Prostate gland (tissue), 2 donors: ENCODE measurements at regions not wholly inside any gene's neighbourhood (a gene's known extent, or its start where the extent isn't known, plus 50 kb on each side); places are given as distances from the start of the nearest gene placed in this dataset.

Experiments
- DNase-seq: peaks from one replicate; pipeline ENCODE4 v3.0.0-alpha.2; 2019; ENCODE audit warnings: low spot score
- H3K27ac ChIP-seq, 2 donors: fragments of 200-600 bp; sonication (generic); 2 replicates each; pipeline ENCODE4 v1.5.1; 2017 to 2019
- H3K27me3 ChIP-seq: fragments of 200-600 bp; sonication (generic); replicated peaks from 2 replicates; pipeline ENCODE4 v1.5.1; 2019; ENCODE audit not compliant: insufficient read depth
- H3K36me3 ChIP-seq, 2 donors: fragments of 200-600 bp; sonication (generic); 1 replicate in 1 of 2; 2 replicates in 1 of 2; pipeline versions ENCODE4 v1.5.1 to v1.8.1; 2017 to 2019
- H3K4me1 ChIP-seq: fragments of 200-600 bp; sonication (generic); replicated peaks from 2 replicates; pipeline ENCODE4 v1.5.1; 2019
- H3K4me3 ChIP-seq, 2 donors: fragments of 200-600 bp; sonication (generic); 2 replicates each; pipeline ENCODE4 v1.5.1; 2017 to 2019
- H3K9me3 ChIP-seq: fragments of 200-600 bp; sonication (generic); 2 replicates; pipeline ENCODE4 v1.5.1; 2017
- CTCF ChIP-seq, 4 experiments: fragments of 200-600 bp in 2 of 4; fragments of 450-650 bp in 2 of 4; sonication (generic) in 2 of 4; IDR thresholded peaks; 1 replicate in 3 of 4; 2 replicates in 1 of 4; pipeline ENCODE4 v1.5.1; 2016 to 2019; ENCODE audit warnings: antibody characterized with exemption in 4 of 4, mild to moderate bottlenecking in 2 of 4, moderate library complexity in 2 of 4
- POLR2A ChIP-seq: fragments of 450-650 bp; IDR thresholded peaks from one replicate; pipeline ENCODE4 v1.6.1; 2016; ENCODE audit warnings: antibody characterized with exemption, mild to moderate bottlenecking
- POLR2AphosphoS5 ChIP-seq: sonication (generic); formaldehyde crosslinking; IDR thresholded peaks from one replicate; pipeline ENCODE4 v1.6.1; 2017; ENCODE audit warnings: antibody characterized with exemption
- WGBS: methylation state at CpG from one replicate; pipeline ENCODE4 v1.1.5; 2018; 5-methylcytosine and 5-hydroxymethylcytosine counted together
- intact Hi-C: fragments of 100-400 bp; cut with DNase I; formaldehyde crosslinking; loops from one replicate; pipeline ENCODE4 v1.14.2; 2022

- intact Hi-C loops: loop anchor here (2.0 to 10.0 kb wide), 6 partner anchors 42 to 587 kb away; partner anchors contain the start of gene MGST2
- H3K27me3 ChIP-seq: no peaks in the 10 kb centered on the region
- TF ChIP-seq POLR2A (no peak), POLR2AphosphoS5 (peak; percentile 39)
- WGBS: 51% methylated on average over 2 of the region's 2 CpGs
- DNase-seq: peak; percentile 6
- no peaks in the 10 kb centered on the region for H3K9me3 ChIP-seq
- H3K4me3 ChIP-seq: no peak overlapping the region
- H3K27ac ChIP-seq: peak overlapping the region; percentile 91 to 96
- no peaks in the 10 kb centered on the region for H3K36me3 ChIP-seq
- peaks cover 16% of the 10 kb centered on the region for H3K4me1 ChIP-seq
These were observed 100.8 kb upstream of the MAML3 start for GRCh38 chr4:140254651-140255299.

- Histone ChIP-seq H3K4me3 (peak overlapping the region in 1 of 2 donors; percentile 64), H3K27ac (peak overlapping the region; percentile 91 to 96), H3K9me3 (no peaks in the 10 kb centered on the region), H3K27me3 (no peaks in the 10 kb centered on the region), H3K36me3 (no peaks in the 10 kb centered on the region), H3K4me1 (peaks cover 16% of the 10 kb centered on the region)
- no peak for DNase-seq
- TF ChIP-seq POLR2AphosphoS5 (no peak), CTCF (IDR thresholded peaks at IDR 0.05) (no peak), POLR2A (no peak)
- intact Hi-C loops: loop anchor here (1.0 to 10.0 kb wide), 8 partner anchors 43 to 586 kb away; partner anchors contain the start of genes MAML3 and MGST2
- 24% methylated on average over 8 of the region's 8 CpGs for WGBS
These were observed 99.6 kb upstream of the MAML3 start for GRCh38 chr4:140253556-140254027.

GRCh38 chr4:140252742-140253555, 99.0 kb upstream of the MAML3 start:
- Histone ChIP-seq H3K9me3 (no peaks in the 10 kb centered on the region), H3K36me3 (no peaks in the 10 kb centered on the region), H3K27ac (peak overlapping the region; percentile 91 to 96), H3K4me1 (peaks cover 16% of the 10 kb centered on the region), H3K27me3 (no peaks in the 10 kb centered on the region), H3K4me3 (peak overlapping the region; percentile 43 to 64)
- TF ChIP-seq CTCF (IDR thresholded peaks at IDR 0.05): peak; percentile 79 to 98 (median 88)
- TF ChIP-seq POLR2AphosphoS5: peak; percentile 15
- no peak for TF ChIP-seq POLR2A
- intact Hi-C loops: loop anchor here (1.0 to 10.0 kb wide), 7 partner anchors 72 to 586 kb away; partner anchors contain the start of genes MAML3 and MGST2
- DNase-seq: peak; percentile 68
- under 1% methylated on average over 48 of the region's 72 CpGs for WGBS

- 20% methylated on average over 12 of the region's 19 CpGs for WGBS
- peak overlapping the region; percentile 43 to 64 for H3K4me3 ChIP-seq
- peak; percentile 39 for DNase-seq
These were observed 98.3 kb upstream of the MAML3 start for GRCh38 chr4:140252141-140252741.

More at GRCh38 chr4:140252141-140252741, 98.3 kb upstream of the MAML3 start:
- Histone ChIP-seq H3K27me3 (no peaks in the 10 kb centered on the region), H3K27ac (peak overlapping the region; percentile 91 to 96), H3K36me3 (no peaks in the 10 kb centered on the region), H3K4me1 (peaks cover 16% of the 10 kb centered on the region), H3K9me3 (no peaks in the 10 kb centered on the region)
- intact Hi-C loops: loop anchor here (5.0 to 10.0 kb wide), 5 partner anchors 73 to 585 kb away; partner anchors contain the start of gene MGST2
- TF ChIP-seq CTCF (IDR thresholded peaks at IDR 0.05) (peak in 1 of 4 experiments; percentile 6), POLR2AphosphoS5 (no peak), POLR2A (no peak)
